ENCODE measurements at regions not wholly inside any gene's neighbourhood (a gene's known extent, or its start where the extent isn't known, plus 50 kb on each side); places are given as distances from the start of the nearest gene placed in this dataset.

GRCh38 chr3:102747611-102748010 lies 312.8 kb downstream of the ZPLD1 start (continued):
- TF ChIP-seq YY1 (IDR thresholded peaks at IDR 0.05; ENCODE audit: low read depth, low read length) (no peak), PHF8 (conservative IDR thresholded peaks at IDR 0.05; ENCODE audit: low read depth, low read length) (no peak)

GRCh38 chr3:102748646-102749045 lies 313.8 kb downstream of the ZPLD1 start:
- Histone ChIP-seq H3K23me2 (ENCODE audit: low read depth, low read length) (no peaks in the 10 kb centered on the region), H4K91ac (replicated peaks; ENCODE audit: insufficient read length, low read length) (no peak overlapping the region), H2BK120ac (replicated peaks; ENCODE audit: low read depth, low read length) (no peak overlapping the region), H3K4me3 (ENCODE audit: extremely low read depth in 1 of 4, insufficient read depth in 2 of 4, low read depth in 3 of 4, low read length in 4 of 4) (no peak overlapping the region), H3K4ac (replicated peaks; ENCODE audit: insufficient read length, low read depth, low read length) (no peak overlapping the region), H2BK15ac (ENCODE audit: low read length) (no peak overlapping the region), H3K4me1 (replicated peaks in 1 of 4; ENCODE audit: control insufficient read depth in 3 of 4, insufficient read depth in 4 of 4, low read length in 3 of 4) (peaks cover 0 to 7% (median 3%) of the 10 kb centered on the region in 4 experiments; a peak in 2 of 7 replicates), H3K79me1 (ENCODE audit: low read depth, low read length) (no peaks in the 10 kb centered on the region), H4K20me1 (replicated peaks in 1 of 2; ENCODE audit: control insufficient read depth in 1 of 2, insufficient read depth in 2 of 2, low read length in 2 of 2) (no peaks in the 10 kb centered on the region), H3K23ac (ENCODE audit: insufficient read length) (no peak overlapping the region), H3K79me2 (ENCODE audit: control insufficient read depth in 1 of 2, insufficient read depth in 2 of 2, low read length in 2 of 2) (no peaks in the 10 kb centered on the region), H4K5ac (ENCODE audit: insufficient read length, low read depth, low read length) (no peak overlapping the region), H2AK5ac (ENCODE audit: low read depth, low read length) (no peak overlapping the region), H3K18ac (ENCODE audit: extremely low read depth, low read length) (no peak overlapping the region), H3K9ac (replicated peaks in 1 of 4; ENCODE audit: extremely low read depth in 1 of 4, low read depth in 3 of 4, low read length in 3 of 4) (no peak overlapping the region), H2BK20ac (ENCODE audit: low read length) (no peak overlapping the region), H3K4me2 (ENCODE audit: insufficient read depth in 1 of 2, low read depth in 2 of 2, low read length in 2 of 2) (no peak overlapping the region), H3K36me3 (ENCODE audit: control insufficient read depth in 2 of 4, insufficient read depth in 4 of 4, low read length in 3 of 4) (no peaks in the 10 kb centered on the region), H4K8ac (ENCODE audit: extremely low read depth, insufficient read depth, low read length) (no peak overlapping the region), H2BK12ac (ENCODE audit: low read depth, low read length) (no peak overlapping the region), H2AFZ (ENCODE audit: low read length) (no peak overlapping the region), H3K56ac (replicated peaks; ENCODE audit: insufficient read length, low read depth, low read length) (no peak overlapping the region), H3K27ac (ENCODE audit: low read depth, low read length) (no peak overlapping the region), H2BK5ac (ENCODE audit: low read depth, low read length) (no peak overlapping the region), H3K9me3 (ENCODE audit: insufficient read depth in 2 of 2, low read depth in 1 of 2, low read length in 1 of 2) (no peaks in the 10 kb centered on the region), H3K14ac (ENCODE audit: insufficient read length) (no peak overlapping the region), H3K27me3 (replicated peaks in 1 of 4; ENCODE audit: control insufficient read depth in 3 of 4, extremely low read depth in 1 of 4, insufficient read depth in 3 of 4, low read length in 3 of 4) (no peaks in the 10 kb centered on the region)
- FAIRE-seq: no peak
- POLR2A ChIA-PET (ENCODE audit: partially characterized antibody): no interaction called here
- DNase-seq (ENCODE audit: low read depth in 1 of 2, low spot score in 2 of 2): no peak
- CTCF ChIA-PET (ENCODE audit: partially characterized antibody): interaction anchor here (0.6 to 0.7 kb wide), 2 partner anchors 71 to 1538 kb away, joined by 3 read pairs; no protein-coding TSS in a partner anchor
- TF ChIP-seq POLR2A (IDR thresholded peaks at IDR 0.05; ENCODE audit: control extremely low read depth in 1 of 2, low read depth in 2 of 2, low read length in 2 of 2): no peak
- no peak for TF ChIP-seq GTF2F1 (IDR thresholded peaks at IDR 0.05; ENCODE audit: borderline replicate concordance, low read depth, low read length)
- no peak for TF ChIP-seq JUN (IDR thresholded peaks at IDR 0.05; ENCODE audit: low read depth, low read length)
- no peak for TF ChIP-seq SIX5 (IDR thresholded peaks at IDR 0.05; ENCODE audit: low read depth, low read length)
- no peak for TF ChIP-seq KDM1A (IDR thresholded peaks at IDR 0.05; ENCODE audit: borderline replicate concordance, low read length)
- no peak for TF ChIP-seq TCF12 (IDR thresholded peaks at IDR 0.05; ENCODE audit: low read depth, low read length)
- no peak for TF ChIP-seq SP2 (IDR thresholded peaks at IDR 0.05; ENCODE audit: low read length)
- TF ChIP-seq PHF8 (conservative IDR thresholded peaks at IDR 0.05; ENCODE audit: low read depth, low read length): no peak
- TF ChIP-seq KDM5A (IDR thresholded peaks at IDR 0.05; ENCODE audit: low read length): no peak
- TF ChIP-seq NANOG (IDR thresholded peaks at IDR 0.05; ENCODE audit: insufficient read depth, low read depth, low read length, poor library complexity, severe bottlenecking): no peak
- TF ChIP-seq SAP30 (IDR thresholded peaks at IDR 0.05; ENCODE audit: insufficient read depth, insufficient replicate concordance, low read length): no peak
- TF ChIP-seq CBX5 (IDR thresholded peaks at IDR 0.05; ENCODE audit: low read depth, low read length): no peak
- TF ChIP-seq RXRA (IDR thresholded peaks at IDR 0.05; ENCODE audit: insufficient read depth, low read depth, low read length): no peak
- TF ChIP-seq SIRT6 (IDR thresholded peaks at IDR 0.05; ENCODE audit: low read length): no peak
